MCF 10A (cell line): ENCODE measurements at regions not wholly inside any gene's neighbourhood (a gene's known extent, or its start where the extent isn't known, plus 50 kb on each side); places are given as distances from the start of the nearest gene placed in this dataset.

Experiments
- BruUV-seq: library from RNA; stranded (reverse); fragments of 400-500 nt; replicated peaks from 2 replicates; lab custom pipeline; 2021; lab: Mats Ljungman, UMichigan
- CTCF ChIA-PET: fragments of 300-600 bp; sonication (Branson Sonifier 250); formaldehyde crosslinking; extraction: SDS; loops from one replicate; lab custom pipeline; 2021; ENCODE audit warnings: antibody characterized with exemption, inconsistent platforms; lab: Yijun Ruan, JAX
- POLR2A ChIA-PET: fragments of 300-600, 350-650 bp; sonication (Branson Sonifier 250); formaldehyde crosslinking; extraction: SDS; loops from one replicate; lab custom pipeline; 2020; ENCODE audit warnings: antibody characterized with exemption, inconsistent platforms; lab: Yijun Ruan, JAX
- DNase-seq: peaks from one replicate; pipeline ENCODE4 v3.0.0-alpha.2; 2018; ENCODE audit not compliant: unreplicated experiment
- H3K27ac Mint-ChIP-seq: one replicate; pipeline ENCODE4 v1.8.0; 2022; ENCODE audit warnings: mild to moderate bottlenecking, low read depth, mixed read lengths; ENCODE audit not compliant: unreplicated experiment
- H3K27me3 Mint-ChIP-seq: one replicate; pipeline ENCODE4 v1.8.0; 2022; ENCODE audit warnings: mixed read lengths; ENCODE audit not compliant: insufficient read depth, unreplicated experiment
- H3K36me3 Mint-ChIP-seq: one replicate; pipeline ENCODE4 v1.8.0; 2022; ENCODE audit warnings: mild to moderate bottlenecking, moderate library complexity, mixed read lengths; ENCODE audit not compliant: insufficient read depth, unreplicated experiment
- H3K4me1 Mint-ChIP-seq: one replicate; pipeline ENCODE4 v1.8.0; 2022; ENCODE audit warnings: mixed read lengths; ENCODE audit not compliant: insufficient read depth, unreplicated experiment
- H3K4me3 Mint-ChIP-seq: one replicate; pipeline ENCODE4 v1.8.0; 2022; ENCODE audit warnings: mild to moderate bottlenecking, moderate library complexity, mixed read lengths; ENCODE audit not compliant: unreplicated experiment
- H3K9me3 Mint-ChIP-seq: one replicate; pipeline ENCODE4 v1.8.0; 2022; ENCODE audit warnings: mixed read lengths; ENCODE audit not compliant: unreplicated experiment
- CTCF ChIP-seq: fragments of 200-600 bp; IDR thresholded peaks from one replicate; pipeline ENCODE4 v1.8.0; 2022; ENCODE audit warnings: antibody characterized with exemption, mild to moderate bottlenecking; ENCODE audit not compliant: unreplicated experiment
- intact Hi-C: fragments of 100-400 bp; cut with micrococcal nuclease; formaldehyde crosslinking; loops from 2 replicates; pipeline ENCODE4 v1.14.1; 2022

GRCh38 chr5:174623018-174623417 lies 101.4 kb upstream of the MSX2 start:
- H3K4me1 Mint-ChIP-seq = no peaks in the 10 kb centered on the region
- CTCF ChIA-PET = no interaction called here
- no peak overlapping the region for H3K27ac Mint-ChIP-seq
- H3K9me3 Mint-ChIP-seq = no peaks in the 10 kb centered on the region
- H3K36me3 Mint-ChIP-seq = no peaks in the 10 kb centered on the region
- intact Hi-C loops = no loop called here
- no peaks in the 10 kb centered on the region for H3K27me3 Mint-ChIP-seq
- POLR2A ChIA-PET = interaction anchor here (0.6 to 1.1 kb wide), 2 partner anchors 12 to 101 kb away, joined by 3 to 4 read pairs; partner anchors contain the start of gene MSX2
- H3K4me3 Mint-ChIP-seq = no peak overlapping the region
- no TSS peak for BruUV-seq
- TF ChIP-seq CTCF = no peak
- no peak for DNase-seq

- ChIA-PET POLR2A (interaction anchor here (1.1 kb wide), 1 partner anchor 13 kb away, joined by 4 read pairs; no protein-coding TSS in a partner anchor), CTCF (no interaction called here)
- no peak for DNase-seq
- intact Hi-C loops = no loop called here
- no TSS peak for BruUV-seq
- no peaks in the 10 kb centered on the region for H3K36me3 Mint-ChIP-seq
- no peaks in the 10 kb centered on the region for H3K9me3 Mint-ChIP-seq
- no peaks in the 10 kb centered on the region for H3K4me1 Mint-ChIP-seq
- H3K4me3 Mint-ChIP-seq = no peak overlapping the region
- TF ChIP-seq CTCF = no peak
- no peak overlapping the region for H3K27ac Mint-ChIP-seq
- H3K27me3 Mint-ChIP-seq = no peaks in the 10 kb centered on the region
Measured at GRCh38 chr5:174623433-174624019, 100.9 kb upstream of the MSX2 start.

- POLR2A ChIA-PET = interaction anchor here (0.6 to 1.1 kb wide), 4 partner anchors 11 to 1104 kb away, joined by 3 read pairs; no protein-coding TSS in a partner anchor
- no peak overlapping the region for H3K27ac Mint-ChIP-seq
- peak; percentile 33 for DNase-seq
- no peak overlapping the region for H3K4me3 Mint-ChIP-seq
- H3K27me3 Mint-ChIP-seq = no peaks in the 10 kb centered on the region
- BruUV-seq = no TSS peak
- TF ChIP-seq CTCF = no peak
- H3K9me3 Mint-ChIP-seq = no peaks in the 10 kb centered on the region
- CTCF ChIA-PET = interaction anchor here (0.5 to 1.0 kb wide), 6 partner anchors 16 to 312 kb away, joined by 4 read pairs; no protein-coding TSS in a partner anchor
- intact Hi-C loops = no loop called here
- H3K36me3 Mint-ChIP-seq = no peaks in the 10 kb centered on the region
- H3K4me1 Mint-ChIP-seq = no peaks in the 10 kb centered on the region
Measured at GRCh38 chr5:174624733-174625522, 99.5 kb upstream of the MSX2 start.
